Gastroesophageal sphincter (tissue), 3 donors: ENCODE measurements at regions not wholly inside any gene's neighbourhood (a gene's known extent, or its start where the extent isn't known, plus 50 kb on each side); places are given as distances from the start of the nearest gene placed in this dataset.

Experiments
- EP300 ChIP-seq: sonication (generic); formaldehyde crosslinking; IDR thresholded peaks from one replicate; pipeline ENCODE4 v1.6.1; 2017; ENCODE audit warnings: antibody characterized with exemption, mild to moderate bottlenecking
- POLR2A ChIP-seq, 2 donors: fragments of 450-650 bp; IDR thresholded peaks; one replicate each; pipeline ENCODE4 v1.6.1; 2017; ENCODE audit warnings: antibody characterized with exemption in 2 of 2, mild to moderate bottlenecking in 2 of 2, moderate library complexity in 1 of 2
- POLR2AphosphoS5 ChIP-seq: sonication (generic); formaldehyde crosslinking; IDR thresholded peaks from one replicate; pipeline ENCODE4 v1.6.1; 2017; ENCODE audit warnings: antibody characterized with exemption
- TF ChIP-seq, protein P1 (sequence below), 4 experiments: fragments of 200-600 bp in 2 of 4; fragments of 450-650 bp in 2 of 4; sonication (generic) in 1 of 4; IDR thresholded peaks; one replicate each; pipeline ENCODE4 v1.5.1; 2017 to 2019; ENCODE audit warnings: antibody characterized with exemption in 4 of 4, mild to moderate bottlenecking in 2 of 4, moderate library complexity in 2 of 4

DNA sequence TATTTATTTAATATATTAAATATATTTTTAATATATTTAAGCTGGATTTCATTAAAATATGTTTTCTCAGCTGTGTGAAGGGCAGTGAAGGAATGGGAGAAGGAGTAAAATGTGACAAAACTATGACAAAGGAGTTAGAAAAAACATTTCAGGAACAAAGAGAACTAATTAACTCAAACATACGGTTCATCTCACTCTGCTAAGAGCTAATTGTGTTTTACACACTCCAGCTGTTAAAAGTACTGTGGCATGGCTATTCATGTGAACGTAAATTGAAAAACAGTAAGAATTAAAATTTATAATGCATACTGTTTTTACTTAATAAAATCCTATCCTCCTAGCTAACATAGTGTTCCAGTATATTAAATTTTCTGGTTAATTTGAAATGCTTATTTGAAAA lies 262.5 kb upstream of the GNAI1 start:
- TF ChIP-seq, protein P1, sequence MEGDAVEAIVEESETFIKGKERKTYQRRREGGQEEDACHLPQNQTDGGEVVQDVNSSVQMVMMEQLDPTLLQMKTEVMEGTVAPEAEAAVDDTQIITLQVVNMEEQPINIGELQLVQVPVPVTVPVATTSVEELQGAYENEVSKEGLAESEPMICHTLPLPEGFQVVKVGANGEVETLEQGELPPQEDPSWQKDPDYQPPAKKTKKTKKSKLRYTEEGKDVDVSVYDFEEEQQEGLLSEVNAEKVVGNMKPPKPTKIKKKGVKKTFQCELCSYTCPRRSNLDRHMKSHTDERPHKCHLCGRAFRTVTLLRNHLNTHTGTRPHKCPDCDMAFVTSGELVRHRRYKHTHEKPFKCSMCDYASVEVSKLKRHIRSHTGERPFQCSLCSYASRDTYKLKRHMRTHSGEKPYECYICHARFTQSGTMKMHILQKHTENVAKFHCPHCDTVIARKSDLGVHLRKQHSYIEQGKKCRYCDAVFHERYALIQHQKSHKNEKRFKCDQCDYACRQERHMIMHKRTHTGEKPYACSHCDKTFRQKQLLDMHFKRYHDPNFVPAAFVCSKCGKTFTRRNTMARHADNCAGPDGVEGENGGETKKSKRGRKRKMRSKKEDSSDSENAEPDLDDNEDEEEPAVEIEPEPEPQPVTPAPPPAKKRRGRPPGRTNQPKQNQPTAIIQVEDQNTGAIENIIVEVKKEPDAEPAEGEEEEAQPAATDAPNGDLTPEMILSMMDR (IDR thresholded peaks at IDR 0.05) = no peak
- TF ChIP-seq POLR2A (IDR thresholded peaks at IDR 0.05) (no peak), POLR2AphosphoS5 (no peak), EP300 (no peak)
